HEK293T (cell line): ENCODE measurements at regions not wholly inside any gene's neighbourhood (a gene's known extent, or its start where the extent isn't known, plus 50 kb on each side); places are given as distances from the start of the nearest gene placed in this dataset.
A peak's percentile ranks its signal among the peaks of the same experiment; 100 is the strongest.

ENCODE experiments used
- ARNT ChIP-seq: fragments of 450-650 bp; IDR thresholded peaks from 2 replicates; pipeline ENCODE4 v1.6.1; 2017; ENCODE audit warnings: mild to moderate bottlenecking
- BHLHE40 ChIP-seq: fragments of 450-650 bp; IDR thresholded peaks from 2 replicates; pipeline ENCODE4 v1.6.1; 2016; ENCODE audit warnings: mild to moderate bottlenecking, moderate library complexity, borderline replicate concordance
- CTBP1 ChIP-seq: fragments of 450-650 bp; IDR thresholded peaks from 2 replicates; pipeline ENCODE4 v1.6.1; 2016; ENCODE audit warnings: borderline replicate concordance
- ELF4 ChIP-seq: fragments of 450-650 bp; IDR thresholded peaks from 2 replicates; pipeline ENCODE4 v1.6.1; 2017; ENCODE audit warnings: antibody characterized with exemption
- FOXA1 ChIP-seq: fragments of 450-650 bp; IDR thresholded peaks from 2 replicates; pipeline ENCODE4 v1.6.1; 2016; ENCODE audit warnings: mild to moderate bottlenecking
- FOXM1 ChIP-seq: fragments of 450-650 bp; IDR thresholded peaks from 2 replicates; pipeline ENCODE4 v1.6.1; 2017; ENCODE audit warnings: mild to moderate bottlenecking, borderline replicate concordance
- HDGF ChIP-seq: fragments of 450-650 bp; IDR thresholded peaks from 2 replicates; pipeline ENCODE4 v1.6.1; 2017; ENCODE audit warnings: antibody characterized with exemption, borderline replicate concordance
- L3MBTL2 ChIP-seq: fragments of 450-650 bp; conservative IDR thresholded peaks from 2 replicates; pipeline ENCODE4 v1.6.1; 2016; ENCODE audit warnings: mild to moderate bottlenecking
- LEF1 ChIP-seq: fragments of 450-650 bp; IDR thresholded peaks from 2 replicates; pipeline ENCODE4 v1.6.1; 2017; ENCODE audit warnings: mild to moderate bottlenecking, borderline replicate concordance
- PKNOX1 ChIP-seq: fragments of 450-650 bp; IDR thresholded peaks from 2 replicates; pipeline ENCODE4 v1.6.1; 2016
- SP1 ChIP-seq: fragments of 450-650 bp; IDR thresholded peaks from 2 replicates; pipeline ENCODE4 v1.6.1; 2017
- TARDBP ChIP-seq: fragments of 450-650 bp; IDR thresholded peaks from 2 replicates; pipeline ENCODE4 v1.6.1; 2016
- ZNF384 ChIP-seq: fragments of 450-650 bp; IDR thresholded peaks from 2 replicates; pipeline ENCODE4 v1.6.1; 2016

- TF ChIP-seq FOXA1 (no peak), CTBP1 (no peak), FOXM1 (no peak), BHLHE40 (no peak), PKNOX1 (peak; percentile 41; the same call in 1 of the 2 replicates), SP1 (no peak), HDGF (no peak), ARNT (no peak), L3MBTL2 (no peak), LEF1 (no peak), ELF4 (no peak), TARDBP (no peak), ZNF384 (no peak)
Observed at GRCh38 chr5:99060306-99061261, 131.8 kb upstream of the CHD1 start.
